Fibroblast of pulmonary artery (primary cell): ENCODE measurements at regions not wholly inside any gene's neighbourhood (a gene's known extent, or its start where the extent isn't known, plus 50 kb on each side); places are given as distances from the start of the nearest gene placed in this dataset.
"Not testable (repeated sequence)": the region's sequence is repeated elsewhere in the genome, so short reads cannot be mapped to it uniquely, and the experiment has no call there.

Experiments
- DNase-seq: peaks from one replicate; pipeline ENCODE4 v3.0.0-alpha.2; 2010; ENCODE audit warnings: low read depth
- H3K4me3 ChIP-seq: replicated peaks from 2 replicates; pipeline ENCODE4 v1.5.1; 2011; ENCODE audit warnings: low read depth, mild to moderate bottlenecking, control low read depth, low read length, moderate library complexity
- TF ChIP-seq, protein P1 (sequence below): IDR thresholded peaks from 2 replicates; pipeline ENCODE4 v1.5.1; 2011; ENCODE audit warnings: mild to moderate bottlenecking, control low read depth, low read length, inconsistent platforms; ENCODE audit errors: missing control alignments

GRCh38 chr7:146057958-146058357, 58.6 kb upstream of the CNTNAP2 start:
- DNase-seq, result no peak
- no peak overlapping the region for H3K4me3 ChIP-seq
- TF ChIP-seq, protein P1, sequence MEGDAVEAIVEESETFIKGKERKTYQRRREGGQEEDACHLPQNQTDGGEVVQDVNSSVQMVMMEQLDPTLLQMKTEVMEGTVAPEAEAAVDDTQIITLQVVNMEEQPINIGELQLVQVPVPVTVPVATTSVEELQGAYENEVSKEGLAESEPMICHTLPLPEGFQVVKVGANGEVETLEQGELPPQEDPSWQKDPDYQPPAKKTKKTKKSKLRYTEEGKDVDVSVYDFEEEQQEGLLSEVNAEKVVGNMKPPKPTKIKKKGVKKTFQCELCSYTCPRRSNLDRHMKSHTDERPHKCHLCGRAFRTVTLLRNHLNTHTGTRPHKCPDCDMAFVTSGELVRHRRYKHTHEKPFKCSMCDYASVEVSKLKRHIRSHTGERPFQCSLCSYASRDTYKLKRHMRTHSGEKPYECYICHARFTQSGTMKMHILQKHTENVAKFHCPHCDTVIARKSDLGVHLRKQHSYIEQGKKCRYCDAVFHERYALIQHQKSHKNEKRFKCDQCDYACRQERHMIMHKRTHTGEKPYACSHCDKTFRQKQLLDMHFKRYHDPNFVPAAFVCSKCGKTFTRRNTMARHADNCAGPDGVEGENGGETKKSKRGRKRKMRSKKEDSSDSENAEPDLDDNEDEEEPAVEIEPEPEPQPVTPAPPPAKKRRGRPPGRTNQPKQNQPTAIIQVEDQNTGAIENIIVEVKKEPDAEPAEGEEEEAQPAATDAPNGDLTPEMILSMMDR, result no peak

DNA sequence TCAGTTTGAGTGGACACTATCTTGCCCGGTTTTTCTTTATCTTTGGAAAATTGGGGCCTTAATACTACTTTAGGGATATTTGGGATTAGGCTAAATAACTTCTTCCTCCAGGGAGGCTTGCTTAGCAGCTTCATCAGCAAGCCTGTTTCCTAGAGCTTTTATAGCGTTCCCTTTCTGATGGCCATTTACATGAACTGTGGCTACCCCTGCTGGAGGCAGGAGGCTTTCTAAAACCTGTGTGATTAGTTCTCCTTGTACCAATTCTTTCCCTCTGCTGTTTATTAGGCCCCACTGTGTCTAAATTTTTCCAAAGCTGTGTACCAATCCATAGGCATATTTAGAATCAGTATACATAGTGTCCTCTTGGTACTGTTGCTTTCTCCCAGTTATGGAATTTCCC, 61.7 kb upstream of the CNTNAP2 start:
- TF ChIP-seq, protein P1, result no peak
- H3K4me3 ChIP-seq, result no peak overlapping the region
- DNase-seq, result no peak

DNA sequence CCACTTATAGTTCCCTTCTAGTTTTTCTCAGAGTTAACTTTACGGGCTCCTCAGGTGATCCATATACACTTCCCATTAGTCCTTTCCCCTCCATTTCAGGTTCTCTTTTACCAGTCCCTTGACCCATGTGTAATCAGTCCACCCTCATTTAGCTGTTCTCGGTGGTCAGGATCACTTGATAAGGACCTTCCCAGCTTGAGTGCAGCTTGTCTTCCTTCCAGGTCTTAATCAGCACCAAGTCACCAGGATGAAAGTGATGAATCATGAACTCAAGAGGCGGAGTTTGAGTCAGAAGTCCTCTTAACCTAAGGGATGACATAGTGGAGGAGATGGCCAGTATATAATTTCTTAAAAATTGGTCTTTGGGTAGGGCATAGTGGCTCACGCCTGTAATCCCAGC, 63.1 kb upstream of the CNTNAP2 start:
- TF ChIP-seq, protein P1, result no peak
- H3K4me3 ChIP-seq, result no peak overlapping the region

DNA sequence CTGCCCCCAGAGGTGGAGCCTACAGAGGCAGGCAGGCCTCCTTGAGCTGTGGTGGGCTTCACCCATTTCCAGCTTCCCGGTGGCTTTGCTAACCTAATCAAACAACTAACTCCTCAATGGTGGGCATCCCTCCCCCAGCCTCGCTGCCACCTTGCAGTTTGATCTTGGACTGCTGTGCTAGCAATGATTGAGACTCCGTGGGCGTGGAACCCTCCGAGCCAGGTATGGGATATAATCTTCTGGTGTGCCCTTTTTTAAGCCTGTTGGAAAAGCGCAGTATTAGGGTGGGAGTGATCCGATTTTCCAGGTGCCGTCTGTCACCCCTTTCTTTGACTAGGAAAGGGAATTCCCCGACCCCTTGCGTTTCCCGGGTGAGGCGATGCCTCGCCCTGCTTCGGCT, 73.3 kb upstream of the CNTNAP2 start:
- not testable (repeated sequence) for H3K4me3 ChIP-seq, DNase-seq

More for the DNA sequence above, 63.1 kb upstream of the CNTNAP2 start:
- no peak for DNase-seq

GRCh38 chr7:146028251-146028750, 88.3 kb upstream of the CNTNAP2 start:
- DNase-seq, result no peak
- TF ChIP-seq, protein P1, result no peak
- no peak overlapping the region for H3K4me3 ChIP-seq

GRCh38 chr7:146027243-146027642, 89.4 kb upstream of the CNTNAP2 start:
- TF ChIP-seq, protein P1, result no peak
- no peak for DNase-seq
- no peak overlapping the region for H3K4me3 ChIP-seq

DNA sequence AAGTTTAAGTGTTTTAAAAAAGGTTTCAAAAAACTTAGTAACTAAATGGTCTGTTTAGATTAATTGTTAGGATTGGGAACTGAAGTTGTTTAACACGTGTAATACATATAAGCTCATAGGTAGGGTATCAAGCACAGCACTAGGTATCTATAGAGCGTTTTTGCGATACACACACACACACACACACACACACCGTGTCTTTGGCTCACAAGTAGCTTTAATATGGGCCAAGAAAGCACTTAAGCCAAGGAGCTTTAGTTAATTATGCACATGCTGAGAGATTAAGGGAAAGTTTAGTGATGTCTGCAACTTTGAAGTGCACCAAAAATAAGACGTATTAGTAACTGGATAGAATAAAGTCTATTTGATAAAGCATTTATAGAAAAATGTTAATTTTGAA, 93.8 kb upstream of the CNTNAP2 start:
- H3K4me3 ChIP-seq, result no peak overlapping the region
- DNase-seq, result no peak
- TF ChIP-seq, protein P1, result no peak

DNA sequence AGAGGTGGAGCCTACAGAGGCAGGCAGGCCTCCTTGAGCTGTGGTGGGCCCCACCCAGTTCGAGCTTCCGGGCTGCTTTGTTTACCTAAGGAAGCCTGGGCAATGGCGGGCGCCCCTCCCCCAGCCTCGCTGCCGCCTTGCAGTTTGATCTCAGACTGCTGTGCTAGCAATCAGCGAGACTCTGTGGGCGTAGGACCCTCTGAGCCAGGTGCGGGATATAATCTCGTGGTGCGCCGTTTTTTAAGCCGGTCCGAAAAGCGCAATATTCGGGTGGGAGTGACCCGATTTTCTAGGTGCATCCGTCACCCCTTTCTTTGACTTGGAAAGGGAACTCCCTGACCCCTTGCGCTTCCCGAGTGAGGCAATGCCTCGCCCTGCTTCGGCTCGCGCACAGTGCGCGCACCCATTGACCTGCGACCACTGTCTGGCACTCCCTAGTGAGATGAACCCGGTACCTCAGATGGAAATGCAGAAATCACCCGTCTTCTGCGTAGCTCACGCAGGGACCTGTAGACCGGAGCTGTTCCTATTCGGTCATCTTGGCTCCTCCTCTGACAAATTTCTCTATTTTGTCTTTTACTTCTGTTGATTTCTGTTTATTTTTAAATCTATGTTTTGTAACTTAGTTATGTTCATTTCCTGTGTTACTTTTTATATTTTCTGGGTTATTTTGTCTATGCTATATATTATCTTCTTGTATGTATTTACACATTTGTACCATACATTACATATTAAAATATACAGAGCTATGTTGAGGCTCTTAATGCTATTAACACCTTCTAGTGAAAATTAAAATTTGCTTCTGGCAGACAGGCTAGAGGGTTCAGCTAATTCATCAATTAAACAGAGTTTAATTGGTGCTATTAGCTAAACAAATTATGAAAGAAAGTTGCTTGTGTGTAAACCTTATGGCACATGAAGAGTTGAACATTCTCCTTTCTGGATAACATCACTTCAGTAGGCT, 97.3 kb upstream of the CNTNAP2 start:
- H3K4me3 ChIP-seq, DNase-seq: not testable (repeated sequence)

DNA sequence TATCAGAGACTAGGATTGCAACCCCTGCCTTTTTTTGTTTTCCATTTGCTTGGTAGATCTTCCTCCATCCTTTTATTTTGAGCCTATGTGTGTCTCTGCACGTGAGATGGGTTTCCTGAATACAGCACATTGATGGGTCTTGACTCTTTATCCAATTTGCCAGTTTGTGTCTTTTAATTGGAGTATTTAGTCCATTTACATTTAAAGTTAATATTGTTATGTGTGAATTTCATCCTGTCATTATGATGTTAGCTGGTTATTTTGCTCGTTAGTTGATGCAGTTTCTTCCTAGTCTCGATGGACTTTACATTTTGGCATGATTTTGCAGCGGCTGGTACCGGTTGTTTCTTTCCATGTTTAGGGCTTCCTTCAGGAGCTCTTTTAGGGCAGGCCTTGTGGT, 99.2 kb upstream of the CNTNAP2 start:
- DNase-seq, H3K4me3 ChIP-seq: not testable (repeated sequence)

- not testable (repeated sequence) for H3K4me3 ChIP-seq, DNase-seq
Measured at GRCh38 chr7:146014154-146014553, 102.4 kb upstream of the CNTNAP2 start.
